ENCODE measurements at regions not wholly inside any gene's neighbourhood (a gene's known extent, or its start where the extent isn't known, plus 50 kb on each side); places are given as distances from the start of the nearest gene placed in this dataset.
"Not testable (repeated sequence)": the region's sequence is repeated elsewhere in the genome, so short reads cannot be mapped to it uniquely, and the experiment has no call there.

DNA sequence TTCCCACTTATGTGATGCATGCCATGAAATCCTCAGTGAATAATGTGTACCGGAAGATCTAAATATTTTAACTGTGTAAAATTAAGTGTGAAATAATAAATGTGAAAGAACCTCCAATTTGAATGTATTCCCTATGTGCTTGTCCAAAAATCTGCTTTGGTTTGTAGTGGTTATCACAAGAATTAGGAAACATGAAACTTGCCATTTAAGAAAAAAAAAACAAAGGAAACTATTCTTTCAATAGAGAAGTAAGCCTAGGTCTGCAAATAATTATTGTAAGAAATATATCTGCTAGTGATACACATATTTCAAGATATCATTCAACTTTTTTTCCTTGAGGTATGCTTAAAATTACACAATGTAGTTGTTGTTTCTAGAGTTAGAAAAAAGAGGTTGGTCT is 500.4 kb downstream of the SLC6A15 start:
- no peaks in the 10 kb centered on the region for H3K9me3 ChIP-seq
- intact Hi-C loops (cut with DNase I), result no loop called here
- no peaks in the 10 kb centered on the region for H3K36me3 ChIP-seq
- DNase-seq, result no peak
- no peaks in the 10 kb centered on the region for H3K4me1 ChIP-seq
- WGBS, 2 donors, result 91 to 95% methylated on average over 1 of the region's 1 CpG
- H3K27ac ChIP-seq, result no peak overlapping the region
- TF ChIP-seq EP300 (IDR thresholded peaks at IDR 0.05) (no peak), POLR2AphosphoS5 (IDR thresholded peaks at IDR 0.05) (no peak), POLR2A (IDR thresholded peaks at IDR 0.05) (no peak)
- TF ChIP-seq, protein P1, sequence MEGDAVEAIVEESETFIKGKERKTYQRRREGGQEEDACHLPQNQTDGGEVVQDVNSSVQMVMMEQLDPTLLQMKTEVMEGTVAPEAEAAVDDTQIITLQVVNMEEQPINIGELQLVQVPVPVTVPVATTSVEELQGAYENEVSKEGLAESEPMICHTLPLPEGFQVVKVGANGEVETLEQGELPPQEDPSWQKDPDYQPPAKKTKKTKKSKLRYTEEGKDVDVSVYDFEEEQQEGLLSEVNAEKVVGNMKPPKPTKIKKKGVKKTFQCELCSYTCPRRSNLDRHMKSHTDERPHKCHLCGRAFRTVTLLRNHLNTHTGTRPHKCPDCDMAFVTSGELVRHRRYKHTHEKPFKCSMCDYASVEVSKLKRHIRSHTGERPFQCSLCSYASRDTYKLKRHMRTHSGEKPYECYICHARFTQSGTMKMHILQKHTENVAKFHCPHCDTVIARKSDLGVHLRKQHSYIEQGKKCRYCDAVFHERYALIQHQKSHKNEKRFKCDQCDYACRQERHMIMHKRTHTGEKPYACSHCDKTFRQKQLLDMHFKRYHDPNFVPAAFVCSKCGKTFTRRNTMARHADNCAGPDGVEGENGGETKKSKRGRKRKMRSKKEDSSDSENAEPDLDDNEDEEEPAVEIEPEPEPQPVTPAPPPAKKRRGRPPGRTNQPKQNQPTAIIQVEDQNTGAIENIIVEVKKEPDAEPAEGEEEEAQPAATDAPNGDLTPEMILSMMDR (IDR thresholded peaks at IDR 0.05), result no peak
- no peaks in the 10 kb centered on the region for H3K27me3 ChIP-seq
- H3K4me3 ChIP-seq, result no peak overlapping the region

DNA sequence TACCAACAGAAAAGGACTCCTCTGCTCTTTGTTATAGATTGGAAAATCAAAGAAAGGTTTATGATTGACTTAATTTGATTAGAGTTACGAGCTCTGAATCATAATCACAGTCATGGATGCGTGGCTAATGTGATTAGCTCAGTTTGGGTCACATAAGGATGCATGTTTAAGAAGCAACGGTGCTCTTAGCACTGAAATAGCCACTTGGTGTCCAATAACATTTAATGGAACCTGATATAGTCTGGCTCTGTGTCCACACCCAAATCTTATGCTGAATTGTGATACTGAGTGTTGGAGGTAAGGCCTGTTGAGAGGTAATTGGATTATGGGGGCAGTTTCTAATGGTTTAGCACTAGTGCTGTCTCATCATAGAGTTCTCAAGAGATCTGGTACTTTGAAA is 501.6 kb downstream of the SLC6A15 start:
- intact Hi-C loops (cut with DNase I), result no loop called here
- TF ChIP-seq POLR2A (IDR thresholded peaks at IDR 0.05) (no peak), EP300 (IDR thresholded peaks at IDR 0.05) (no peak), POLR2AphosphoS5 (IDR thresholded peaks at IDR 0.05) (no peak)
- Histone ChIP-seq H3K27me3 (no peaks in the 10 kb centered on the region), H3K27ac (no peak overlapping the region), H3K36me3 (no peaks in the 10 kb centered on the region), H3K4me1 (no peaks in the 10 kb centered on the region), H3K9me3 (no peaks in the 10 kb centered on the region), H3K4me3 (no peak overlapping the region)
- WGBS, 2 donors, result 34 to 52% methylated on average over 3 of the region's 3 CpGs
- no peak for DNase-seq

- DNase-seq, result no peak
- intact Hi-C loops (cut with DNase I), result no loop called here
- Histone ChIP-seq H3K4me1 (no peaks in the 10 kb centered on the region), H3K36me3 (no peaks in the 10 kb centered on the region), H3K4me3 (no peak overlapping the region), H3K27ac (no peak overlapping the region), H3K27me3 (no peaks in the 10 kb centered on the region), H3K9me3 (no peaks in the 10 kb centered on the region)
- TF ChIP-seq, protein P1 (IDR thresholded peaks at IDR 0.05), result no peak
- TF ChIP-seq EP300 (IDR thresholded peaks at IDR 0.05), result no peak
- TF ChIP-seq POLR2A (IDR thresholded peaks at IDR 0.05), result no peak
- no peak for TF ChIP-seq POLR2AphosphoS5 (IDR thresholded peaks at IDR 0.05)
- WGBS, 2 donors, result 92 to 95% methylated on average over 1 of the region's 1 CpG
Measured at GRCh38 chr12:84408936-84409335, 503.7 kb downstream of the SLC6A15 start.

DNA sequence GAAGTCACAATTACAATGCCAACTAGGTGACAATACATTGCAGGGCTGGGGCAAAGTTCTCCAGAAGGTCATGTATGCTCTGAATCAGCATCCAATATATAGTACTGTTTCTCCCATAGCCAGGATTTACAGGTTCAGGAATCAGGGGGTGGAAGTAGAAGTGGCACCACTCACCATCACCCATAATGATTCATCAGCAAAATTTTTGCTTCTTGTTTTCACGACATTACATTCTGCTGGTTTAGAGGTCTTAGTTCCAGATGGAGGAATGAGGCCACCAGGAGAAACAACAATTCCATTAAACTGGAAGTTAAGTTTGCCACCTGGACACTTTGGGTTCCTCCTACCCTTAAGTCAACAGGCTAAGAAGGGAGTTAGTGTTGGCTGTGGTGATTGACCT is 505.9 kb downstream of the SLC6A15 start:
- H3K4me3 ChIP-seq; H3K4me1 ChIP-seq; H3K36me3 ChIP-seq; H3K9me3 ChIP-seq; intact Hi-C loops (cut with DNase I); DNase-seq; H3K27me3 ChIP-seq; H3K27ac ChIP-seq: not testable (repeated sequence)
- WGBS, 2 donors, result 86 to 90% methylated on average over 1 of the region's 1 CpG

GRCh38 chr12:84397846-84398245 is 514.8 kb downstream of the SLC6A15 start:
- Histone ChIP-seq H3K9me3 (peaks cover 0 to 2% (median 0%) of the 10 kb centered on the region in 4 donors), H3K27me3 (no peaks in the 10 kb centered on the region), H3K27ac (no peak overlapping the region), H3K36me3 (no peaks in the 10 kb centered on the region), H3K4me3 (no peak overlapping the region), H3K4me1 (no peaks in the 10 kb centered on the region)
- TF ChIP-seq, protein P1 (IDR thresholded peaks at IDR 0.05), result no peak
- TF ChIP-seq POLR2A (IDR thresholded peaks at IDR 0.05), result no peak
- no peak for TF ChIP-seq POLR2AphosphoS5 (IDR thresholded peaks at IDR 0.05)
- TF ChIP-seq EP300 (IDR thresholded peaks at IDR 0.05), result no peak
- DNase-seq, result no peak
- intact Hi-C loops (cut with DNase I), result no loop called here

- 88 to 97% methylated on average over 1 of the region's 1 CpG for WGBS, 2 donors
- H3K36me3 ChIP-seq, result no peaks in the 10 kb centered on the region
- intact Hi-C loops (cut with DNase I), result no loop called here
- no peak overlapping the region for H3K27ac ChIP-seq
- no peak for DNase-seq
- H3K4me1 ChIP-seq, result no peaks in the 10 kb centered on the region
- no peak overlapping the region for H3K4me3 ChIP-seq
- H3K27me3 ChIP-seq, result no peaks in the 10 kb centered on the region
- TF ChIP-seq POLR2A (IDR thresholded peaks at IDR 0.05), result no peak
- TF ChIP-seq, protein P1 (IDR thresholded peaks at IDR 0.05), result peak in 2 of 4 experiments; percentile 16 to 47
- peaks cover 0 to 2% (median 0%) of the 10 kb centered on the region in 4 donors for H3K9me3 ChIP-seq
Measured at GRCh38 chr12:84397263-84397662, 515.3 kb downstream of the SLC6A15 start.

DNA sequence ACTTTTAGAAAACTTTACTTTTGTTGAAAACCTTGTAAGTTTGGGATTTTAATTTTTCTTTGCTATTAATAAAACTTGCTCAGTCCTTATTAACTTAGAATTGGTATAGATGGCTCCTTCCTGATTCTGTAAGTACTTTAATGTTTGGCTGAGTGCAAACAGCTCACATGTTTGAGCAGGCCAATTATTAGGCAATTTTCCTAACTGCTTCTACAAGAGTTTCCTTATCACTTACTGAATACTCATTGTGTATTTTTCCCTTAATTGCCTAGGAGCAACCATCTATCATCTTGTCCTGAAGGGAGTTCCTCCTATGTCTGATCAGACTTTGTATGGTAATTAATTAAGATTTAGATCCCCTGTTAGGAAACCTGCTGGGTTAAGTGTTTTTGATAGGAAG is 521.4 kb downstream of the SLC6A15 start:
- DNase-seq; H3K4me3 ChIP-seq; H3K4me1 ChIP-seq; H3K36me3 ChIP-seq; H3K27me3 ChIP-seq; H3K9me3 ChIP-seq; intact Hi-C loops (cut with DNase I); H3K27ac ChIP-seq: not testable (repeated sequence)

Measured in sigmoid colon (tissue), 6 donors.